Heart right ventricle (tissue), 16 donors: ENCODE measurements at regions not wholly inside any gene's neighbourhood (a gene's known extent, or its start where the extent isn't known, plus 50 kb on each side); places are given as distances from the start of the nearest gene placed in this dataset.

ENCODE experiments used
- ATAC-seq, 8 donors: fragments of 200-7000 bp; cut with Tn5 transposase; one replicate each; pipeline ENCODE4 v1.9.1; 2020; ENCODE audit warnings: mild to moderate bottlenecking in 8 of 8, moderate library complexity in 8 of 8, moderate number of reproducible peaks in 1 of 8
- DNase-seq, 2 donors: peaks; one replicate each; pipeline ENCODE4 v3.0.0-alpha.2; 2020
- H3K27ac ChIP-seq, 10 donors: fragments of 200-600 bp; sonication (generic) in 2 of 10; one replicate each; pipeline versions ENCODE4 v1.5.0 to v1.8.0; 2020 to 2022; ENCODE audit warnings: mild to moderate bottlenecking in 3 of 10
- H3K27me3 ChIP-seq, 7 donors: fragments of 200-600 bp; one replicate each; pipeline ENCODE4 v1.8.0; 2021 to 2022; ENCODE audit warnings: mild to moderate bottlenecking in 2 of 7
- H3K36me3 ChIP-seq, 9 donors: fragments of 200-600 bp; sonication (generic) in 1 of 9; one replicate each; pipeline versions ENCODE4 v1.5.0 to v1.8.0; 2020 to 2022; ENCODE audit warnings: mild to moderate bottlenecking in 2 of 9
- H3K4me1 ChIP-seq, 9 donors: fragments of 200-600 bp; sonication (generic) in 1 of 9; one replicate each; pipeline versions ENCODE4 v1.5.0 to v1.8.0; 2020 to 2022; ENCODE audit warnings: mild to moderate bottlenecking in 4 of 9
- H3K4me3 ChIP-seq, 10 donors: fragments of 200-600 bp; sonication (generic) in 2 of 10; one replicate each; pipeline versions ENCODE4 v1.5.0 to v1.8.0; 2020 to 2022; ENCODE audit warnings: mild to moderate bottlenecking in 7 of 10, moderate library complexity in 2 of 10
- H3K9me3 ChIP-seq, 11 donors: fragments of 200-600 bp in 10 of 11; sonication (generic) in 2 of 11; one replicate each; pipeline versions ENCODE4 v1.5.0 to v1.8.0; 2013 to 2022; ENCODE audit warnings: mild to moderate bottlenecking in 2 of 11, control low read depth in 1 of 11, moderate library complexity in 1 of 11
- WGBS, 2 donors: extraction: QIAGEN DNeasy Blood & Tissue Kit; methylation state at CpG; one replicate each; pipeline ENCODE4 v1.1.7; 2013; ENCODE audit warnings: inconsistent platforms in 1 of 2; 5-methylcytosine and 5-hydroxymethylcytosine counted together
- intact Hi-C, 10 donors: fragments of 100-400 bp; cut with DNase I; formaldehyde crosslinking; loops; one replicate each; pipeline versions ENCODE4 v1.11.1 to v1.14.2; 2022
- TF ChIP-seq, protein P1 (sequence below), 9 donors: fragments of 200-600 bp; sonication (generic) in 2 of 9; IDR thresholded peaks; one replicate each; pipeline versions ENCODE4 v1.5.0 to v1.8.0; 2021 to 2022; ENCODE audit warnings: antibody characterized with exemption in 9 of 9, mild to moderate bottlenecking in 5 of 9, moderate library complexity in 1 of 9
- donor health status: Arrhythmogenic right ventricular cardiomyopathy.
- donor health status: ischemic (EF 13 %, LVEDD 7.1; RV severe dilation, severe dysfunction).
- donor health status: healthy with polysubstance abuse.
- donor health status: DM: no; HTN: yes; CAD: no.
- donor health status: DM: no; HTN: no; CAD: no.
- donor health status: ischemic (EF 25% LVEDD 6.9; RV normal size, moderate dysfunction).
- donor health status: ischemic (EF 25% LVEDD 5.7; RV mildly dilated, moderate dysfunction).
- donor health status: healthy.
- donor health status: DM: yes; HTN: yes; CAD: no.
- donor health status: Ischemic cardiomyopathy.
- donor health status: ischemic (EF 35%, LVEDD 5.7; RV mildly dilated, moderate dysfunction).
- donor health status: nonischemic (EF 11% LVEDD 7.7; RV severe dilation, severe dysfunction).
- donor health status: DM: yes; HTN: yes; CAD: no.
- donor health status: PGD.
- donor health status: ischemic (EF 29% LVEDD 5.4; RV normal size, mild dysfunction).
- donor health status: nonischemic (EF 23%, LVEDD 6.1; RV moderate dilation, normal function).

DNA sequence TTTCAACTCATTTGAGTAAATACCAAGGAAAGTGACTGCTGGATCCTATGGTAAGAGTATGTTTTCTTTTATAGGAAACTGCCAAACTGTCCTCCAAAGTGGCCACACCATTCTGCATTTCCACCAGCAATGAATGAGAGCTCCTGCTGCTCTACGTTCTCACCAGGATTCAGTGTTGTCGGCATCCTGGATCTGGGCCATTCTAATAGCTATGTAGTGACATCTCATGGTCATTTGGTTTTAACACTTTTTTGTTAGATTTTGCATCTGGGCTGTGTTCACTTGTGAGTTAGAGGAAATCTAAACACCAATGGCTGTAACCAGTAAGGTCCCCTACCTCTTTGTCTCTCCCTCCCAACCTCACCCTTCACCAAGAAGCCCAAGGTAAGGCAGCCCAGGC lies 115.9 kb downstream of the ATPSCKMT start:
- WGBS, 2 donors = 18 to 22% methylated on average over 2 of the region's 2 CpGs
- intact Hi-C loops = no loop called here
- no peak for ATAC-seq

GRCh38 chr5:10130881-10131280 lies 118.8 kb downstream of the ATPSCKMT start:
- Histone ChIP-seq H3K4me1 (no peaks in the 10 kb centered on the region), H3K9me3 (no peaks in the 10 kb centered on the region), H3K27ac (no peak overlapping the region), H3K27me3 (no peaks in the 10 kb centered on the region), H3K4me3 (no peak overlapping the region), H3K36me3 (no peaks in the 10 kb centered on the region)
- no peak for DNase-seq
- no peak for ATAC-seq
- TF ChIP-seq, protein P1, sequence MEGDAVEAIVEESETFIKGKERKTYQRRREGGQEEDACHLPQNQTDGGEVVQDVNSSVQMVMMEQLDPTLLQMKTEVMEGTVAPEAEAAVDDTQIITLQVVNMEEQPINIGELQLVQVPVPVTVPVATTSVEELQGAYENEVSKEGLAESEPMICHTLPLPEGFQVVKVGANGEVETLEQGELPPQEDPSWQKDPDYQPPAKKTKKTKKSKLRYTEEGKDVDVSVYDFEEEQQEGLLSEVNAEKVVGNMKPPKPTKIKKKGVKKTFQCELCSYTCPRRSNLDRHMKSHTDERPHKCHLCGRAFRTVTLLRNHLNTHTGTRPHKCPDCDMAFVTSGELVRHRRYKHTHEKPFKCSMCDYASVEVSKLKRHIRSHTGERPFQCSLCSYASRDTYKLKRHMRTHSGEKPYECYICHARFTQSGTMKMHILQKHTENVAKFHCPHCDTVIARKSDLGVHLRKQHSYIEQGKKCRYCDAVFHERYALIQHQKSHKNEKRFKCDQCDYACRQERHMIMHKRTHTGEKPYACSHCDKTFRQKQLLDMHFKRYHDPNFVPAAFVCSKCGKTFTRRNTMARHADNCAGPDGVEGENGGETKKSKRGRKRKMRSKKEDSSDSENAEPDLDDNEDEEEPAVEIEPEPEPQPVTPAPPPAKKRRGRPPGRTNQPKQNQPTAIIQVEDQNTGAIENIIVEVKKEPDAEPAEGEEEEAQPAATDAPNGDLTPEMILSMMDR (IDR thresholded peaks at IDR 0.05) = no peak
- 47 to 54% methylated on average over 3 of the region's 3 CpGs for WGBS, 2 donors
- intact Hi-C loops = no loop called here

More for the DNA sequence above, 115.9 kb downstream of the ATPSCKMT start:
- Histone ChIP-seq H3K9me3 (no peaks in the 10 kb centered on the region), H3K4me1 (no peaks in the 10 kb centered on the region), H3K36me3 (no peaks in the 10 kb centered on the region), H3K27me3 (no peaks in the 10 kb centered on the region), H3K4me3 (no peak overlapping the region), H3K27ac (no peak overlapping the region)
- DNase-seq = no peak
- TF ChIP-seq, protein P1 (IDR thresholded peaks at IDR 0.05) = no peak

- DNase-seq (no peak), ATAC-seq (peak in 1 of 8 donors; percentile 10)
- WGBS, 2 donors = 97 to 98% methylated on average over 6 of the region's 6 CpGs
- H3K9me3 ChIP-seq = no peaks in the 10 kb centered on the region
- no peaks in the 10 kb centered on the region for H3K27me3 ChIP-seq
- H3K36me3 ChIP-seq = no peaks in the 10 kb centered on the region
- peaks cover 0 to 16% (median 3%) of the 10 kb centered on the region in 9 donors for H3K4me1 ChIP-seq
- no peak overlapping the region for H3K27ac ChIP-seq
- intact Hi-C loops = no loop called here
- TF ChIP-seq, protein P1 (IDR thresholded peaks at IDR 0.05) = no peak
- H3K4me3 ChIP-seq = no peak overlapping the region
Observed at GRCh38 chr5:10126900-10127299, 122.8 kb downstream of the ATPSCKMT start.

GRCh38 chr5:10125116-10125515 lies 124.6 kb downstream of the ATPSCKMT start:
- H3K36me3 ChIP-seq = no peaks in the 10 kb centered on the region
- peaks cover 0 to 16% (median 3%) of the 10 kb centered on the region in 9 donors for H3K4me1 ChIP-seq
- no peak for ATAC-seq
- no peak overlapping the region for H3K27ac ChIP-seq
- intact Hi-C loops = no loop called here
- H3K27me3 ChIP-seq = no peaks in the 10 kb centered on the region
- no peaks in the 10 kb centered on the region for H3K9me3 ChIP-seq
- no peak overlapping the region for H3K4me3 ChIP-seq
- TF ChIP-seq, protein P1 (IDR thresholded peaks at IDR 0.05) = no peak
- 95% methylated on average over 9 of the region's 9 CpGs for WGBS, 2 donors
- DNase-seq = no peak
